Activated CD4-positive, alpha-beta memory T cell treated with anti-CD3 and anti-CD28 coated beads for 36 hours (primary cell): ENCODE measurements at regions not wholly inside any gene's neighbourhood (a gene's known extent, or its start where the extent isn't known, plus 50 kb on each side); places are given as distances from the start of the nearest gene placed in this dataset.

ENCODE experiments used
- CTCF ChIA-PET: fragments of 350-600 bp; sonication (Branson Sonifier 250); formaldehyde crosslinking; loops from one replicate; lab custom pipeline; 2021; ENCODE audit warnings: antibody characterized with exemption, inconsistent platforms; lab: Charles Lee
- POLR2A ChIA-PET: fragments of 350-600 bp; sonication (Branson Sonifier 250); formaldehyde crosslinking; loops from one replicate; lab custom pipeline; 2021; ENCODE audit warnings: antibody characterized with exemption; lab: Charles Lee
- DNase-seq: peaks from one replicate; pipeline ENCODE4 v3.0.0-alpha.2; 2020
- H3K27ac Mint-ChIP-seq: one replicate; pipeline ENCODE4 v1.8.0; 2021; ENCODE audit warnings: mixed read lengths
- H3K27me3 Mint-ChIP-seq: one replicate; pipeline ENCODE4 v1.8.0; 2021; ENCODE audit warnings: mixed read lengths
- H3K36me3 Mint-ChIP-seq: one replicate; pipeline ENCODE4 v1.8.0; 2021; ENCODE audit warnings: mixed read lengths
- H3K4me1 Mint-ChIP-seq: one replicate; pipeline ENCODE4 v1.8.0; 2021; ENCODE audit warnings: low read depth, mixed read lengths
- H3K4me3 Mint-ChIP-seq: one replicate; pipeline ENCODE4 v1.8.0; 2021; ENCODE audit warnings: mild to moderate bottlenecking, mixed read lengths
- H3K9me3 Mint-ChIP-seq: one replicate; pipeline ENCODE4 v1.8.0; 2021; ENCODE audit warnings: mixed read lengths
- intact Hi-C: fragments of 100-400 bp; cut with micrococcal nuclease; formaldehyde crosslinking; loops from one replicate; pipeline ENCODE4 v1.15.1; 2023

DNA sequence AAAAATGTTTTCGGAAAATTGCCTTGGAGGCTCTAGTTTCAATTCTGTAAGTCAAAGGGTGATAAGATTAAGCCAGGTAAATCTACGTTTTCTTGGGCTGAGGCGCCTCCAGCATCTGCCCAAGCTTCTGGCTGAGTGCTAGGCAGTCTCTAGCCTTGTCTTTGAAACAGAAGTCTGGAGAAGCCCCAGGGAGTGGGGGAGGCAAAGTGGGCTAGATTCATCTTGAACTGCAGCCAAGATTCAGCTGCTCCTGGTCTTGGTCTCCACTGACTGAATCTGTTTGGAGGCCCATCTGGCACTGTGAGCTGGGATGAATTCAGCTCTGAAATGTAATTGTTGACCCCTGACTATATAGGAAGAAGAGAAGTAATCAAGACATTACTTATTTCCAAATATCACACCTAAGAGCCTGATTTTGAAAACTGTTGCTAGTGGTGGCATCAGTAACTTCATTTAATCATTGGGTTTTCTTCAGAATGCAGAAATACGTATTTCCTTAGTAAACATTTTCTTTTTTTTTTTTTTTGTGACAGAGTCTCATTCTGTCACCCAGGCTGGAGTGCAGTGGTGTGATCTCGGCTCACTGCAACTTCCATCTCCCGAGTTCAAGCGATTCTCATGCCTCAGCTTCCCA, 187.3 kb upstream of the LEF1 start:
- DNase-seq, result no peak
- Mint-ChIP-seq H3K27me3 (no peaks in the 10 kb centered on the region), H3K4me3 (no peak overlapping the region), H3K36me3 (no peaks in the 10 kb centered on the region), H3K4me1 (peaks cover 58% of the 10 kb centered on the region), H3K9me3 (no peaks in the 10 kb centered on the region), H3K27ac (peak overlapping the region; percentile 55)
- ChIA-PET POLR2A (interaction anchor here (0.8 to 1.4 kb wide), 4 partner anchors 9 to 326 kb away, joined by 3 to 4 read pairs (median 4); partner anchors contain the start of gene LEF1), CTCF (interaction anchor here (1.3 kb wide), 1 partner anchor 137 kb away, joined by 4 read pairs; no protein-coding TSS in a partner anchor)
- intact Hi-C loops, result loop anchor here (2.0 to 5.0 kb wide), 3 partner anchors 71 to 187 kb away; partner anchors contain the start of gene LEF1

DNA sequence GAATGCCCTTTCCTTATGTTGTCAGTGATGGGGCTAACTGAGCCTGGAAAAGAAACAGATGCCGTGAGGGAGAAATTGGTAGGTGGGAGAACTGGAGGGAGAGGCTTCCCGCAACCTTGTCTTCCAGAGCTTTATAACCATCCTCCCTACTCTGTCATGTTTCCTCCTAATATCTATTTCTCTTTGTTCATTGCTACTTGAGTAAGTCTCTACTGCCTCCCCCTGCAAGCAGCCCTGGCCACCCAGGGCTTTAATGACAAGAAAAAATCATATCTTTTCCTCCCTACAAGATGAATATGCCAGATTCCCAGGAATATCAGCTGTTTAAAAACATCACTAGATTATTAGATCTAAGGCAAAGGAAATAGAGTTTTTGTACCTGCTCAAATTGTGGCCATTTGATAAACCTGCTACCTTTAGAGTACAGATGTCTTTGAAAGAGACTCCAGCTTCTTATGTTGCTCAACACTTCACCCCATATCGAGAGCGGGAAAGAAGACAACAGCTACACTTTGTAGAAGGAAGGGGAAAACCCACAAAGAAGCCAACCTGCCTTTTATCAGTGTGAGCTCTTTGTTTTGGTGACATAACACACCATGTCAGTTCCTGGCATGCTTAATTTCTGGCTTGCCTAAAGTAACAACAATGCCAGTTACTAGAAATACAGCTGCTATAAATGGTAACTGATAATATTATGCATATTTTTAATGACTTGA, 186.6 kb upstream of the LEF1 start:
- peaks cover 52% of the 10 kb centered on the region for H3K4me1 Mint-ChIP-seq
- H3K27ac Mint-ChIP-seq, result peak overlapping the region; percentile 55

DNA sequence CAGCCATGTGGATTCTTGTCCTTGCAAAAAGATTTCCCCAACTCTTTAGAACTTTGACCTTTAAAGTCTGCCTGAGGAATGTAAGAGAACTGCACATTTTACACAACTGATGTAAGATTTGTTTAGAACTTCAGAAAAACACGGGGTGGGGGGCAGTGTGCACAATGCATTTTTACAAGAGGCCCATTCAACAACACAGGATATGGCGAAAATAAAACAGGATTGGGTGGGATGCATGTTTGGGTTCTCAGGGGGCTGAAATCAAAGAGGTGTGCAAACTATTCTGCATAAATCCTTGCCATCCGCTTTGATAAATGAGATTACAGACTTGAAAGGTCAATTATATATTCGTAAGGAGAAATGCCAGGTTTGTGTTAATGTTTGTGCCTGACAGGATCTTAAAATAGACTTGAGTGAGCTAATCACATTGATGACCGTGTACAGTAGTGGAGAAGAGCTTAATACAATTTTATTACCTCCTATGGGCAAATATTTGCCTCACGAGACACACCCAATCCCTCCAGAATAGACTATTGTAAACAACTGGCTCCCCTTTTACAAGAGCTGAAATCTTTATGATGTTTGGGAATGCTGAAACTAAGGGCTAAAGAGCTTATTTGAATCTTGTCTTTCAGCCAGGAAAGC, 184.1 kb upstream of the LEF1 start:
- ChIA-PET CTCF (no interaction called here), POLR2A (no interaction called here)
- H3K36me3 Mint-ChIP-seq, result no peaks in the 10 kb centered on the region
- no peak overlapping the region for H3K4me3 Mint-ChIP-seq
- no peak for DNase-seq
- intact Hi-C loops, result no loop called here
- no peaks in the 10 kb centered on the region for H3K27me3 Mint-ChIP-seq
- no peak overlapping the region for H3K27ac Mint-ChIP-seq
- no peaks in the 10 kb centered on the region for H3K9me3 Mint-ChIP-seq
- peaks cover 34% of the 10 kb centered on the region for H3K4me1 Mint-ChIP-seq

More for the DNA sequence above, 186.6 kb upstream of the LEF1 start:
- Mint-ChIP-seq H3K27me3 (no peaks in the 10 kb centered on the region), H3K9me3 (no peaks in the 10 kb centered on the region), H3K36me3 (no peaks in the 10 kb centered on the region), H3K4me3 (no peak overlapping the region)
- CTCF ChIA-PET, result interaction anchor here (1.3 to 1.4 kb wide), 2 partner anchors 138 to 336 kb away, joined by 3 to 4 read pairs; no protein-coding TSS in a partner anchor
- DNase-seq, result peak; percentile 24
- POLR2A ChIA-PET, result interaction anchor here (0.8 to 1.4 kb wide), 4 partner anchors 8 to 325 kb away, joined by 3 to 4 read pairs (median 4); partner anchors contain the start of gene LEF1
- intact Hi-C loops, result loop anchor here (2.0 to 5.0 kb wide), 3 partner anchors 71 to 187 kb away; partner anchors contain the start of gene LEF1

DNA sequence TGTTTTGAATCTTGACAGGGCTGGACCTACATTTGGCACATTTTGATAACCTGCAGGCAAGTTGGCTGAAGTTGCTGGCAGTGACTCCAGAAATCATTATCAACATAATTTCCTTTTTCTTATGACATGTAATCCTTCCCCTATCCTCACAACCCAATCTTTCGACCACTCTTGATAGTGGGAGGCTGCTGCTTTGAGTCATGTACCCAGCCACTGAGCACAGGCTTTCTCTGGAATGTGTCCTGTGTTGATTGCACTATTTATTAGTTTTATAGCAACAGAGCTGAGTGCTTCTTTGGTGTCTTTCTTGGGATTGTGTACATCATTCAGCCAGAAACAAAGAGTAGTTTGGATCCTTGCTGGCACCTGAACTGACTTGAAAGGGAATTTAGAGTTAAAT, 183.1 kb upstream of the LEF1 start:
- DNase-seq, result no peak
- peaks cover 28% of the 10 kb centered on the region for H3K4me1 Mint-ChIP-seq
- CTCF ChIA-PET, result no interaction called here
- H3K4me3 Mint-ChIP-seq, result no peak overlapping the region
- H3K27me3 Mint-ChIP-seq, result no peaks in the 10 kb centered on the region
- POLR2A ChIA-PET, result no interaction called here
- intact Hi-C loops, result no loop called here
- no peak overlapping the region for H3K27ac Mint-ChIP-seq
- no peaks in the 10 kb centered on the region for H3K36me3 Mint-ChIP-seq
- H3K9me3 Mint-ChIP-seq, result no peaks in the 10 kb centered on the region

DNA sequence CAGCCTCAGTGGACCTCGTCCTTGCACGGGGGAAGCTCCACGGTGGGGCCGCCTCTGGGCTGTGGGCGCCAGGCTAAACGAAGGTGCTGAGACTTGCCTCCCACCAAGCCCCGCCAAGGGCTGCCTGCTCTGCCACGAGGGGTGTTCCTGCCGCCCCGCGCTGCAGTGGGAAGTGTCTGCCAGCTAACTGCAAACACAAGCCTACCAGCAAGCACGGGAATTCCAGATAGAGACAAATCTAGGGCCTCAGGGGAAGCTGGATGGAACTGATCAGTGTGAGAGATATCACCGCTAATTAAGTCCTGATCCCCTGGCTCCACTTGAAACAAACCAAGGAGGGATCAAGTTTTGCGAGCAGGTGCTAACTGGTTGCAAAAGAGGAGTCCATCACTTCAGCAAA, 181.6 kb upstream of the LEF1 start:
- Mint-ChIP-seq H3K9me3 (no peaks in the 10 kb centered on the region), H3K27ac (no peak overlapping the region), H3K4me3 (no peak overlapping the region), H3K27me3 (no peaks in the 10 kb centered on the region), H3K36me3 (no peaks in the 10 kb centered on the region), H3K4me1 (peaks cover 24% of the 10 kb centered on the region)
- no peak for DNase-seq
- ChIA-PET POLR2A (no interaction called here), CTCF (no interaction called here)
- intact Hi-C loops, result no loop called here

DNA sequence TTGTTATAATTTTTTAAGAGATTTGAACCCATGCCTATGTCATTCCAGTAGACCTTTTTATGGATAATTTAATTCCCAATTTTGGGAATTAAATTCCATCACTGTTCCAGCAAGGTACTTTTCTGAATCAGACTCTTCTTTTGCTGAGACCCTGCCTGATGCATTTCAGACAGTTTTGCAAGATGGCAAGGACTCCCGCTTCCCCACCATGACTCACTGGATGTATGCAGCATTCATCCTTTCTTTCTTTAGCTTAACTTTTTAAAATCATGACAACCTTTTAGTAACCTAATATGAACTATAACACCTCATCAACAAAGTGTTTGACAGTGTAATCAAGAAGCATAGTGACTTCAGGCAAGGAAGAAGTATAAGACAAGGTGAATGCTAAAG, 178.1 kb upstream of the LEF1 start:
- H3K27me3 Mint-ChIP-seq, result no peaks in the 10 kb centered on the region
- no peaks in the 10 kb centered on the region for H3K9me3 Mint-ChIP-seq
- ChIA-PET POLR2A (interaction anchor here (1.4 kb wide), 1 partner anchor 9 kb away, joined by 3 read pairs; no protein-coding TSS in a partner anchor), CTCF (interaction anchor here (1.1 kb wide), 1 partner anchor 26 kb away, joined by 3 read pairs; no protein-coding TSS in a partner anchor)
- H3K36me3 Mint-ChIP-seq, result no peaks in the 10 kb centered on the region
- no peak overlapping the region for H3K27ac Mint-ChIP-seq
- no peak overlapping the region for H3K4me3 Mint-ChIP-seq
- intact Hi-C loops, result no loop called here
- H3K4me1 Mint-ChIP-seq, result peaks cover 31% of the 10 kb centered on the region
- DNase-seq, result no peak

DNA sequence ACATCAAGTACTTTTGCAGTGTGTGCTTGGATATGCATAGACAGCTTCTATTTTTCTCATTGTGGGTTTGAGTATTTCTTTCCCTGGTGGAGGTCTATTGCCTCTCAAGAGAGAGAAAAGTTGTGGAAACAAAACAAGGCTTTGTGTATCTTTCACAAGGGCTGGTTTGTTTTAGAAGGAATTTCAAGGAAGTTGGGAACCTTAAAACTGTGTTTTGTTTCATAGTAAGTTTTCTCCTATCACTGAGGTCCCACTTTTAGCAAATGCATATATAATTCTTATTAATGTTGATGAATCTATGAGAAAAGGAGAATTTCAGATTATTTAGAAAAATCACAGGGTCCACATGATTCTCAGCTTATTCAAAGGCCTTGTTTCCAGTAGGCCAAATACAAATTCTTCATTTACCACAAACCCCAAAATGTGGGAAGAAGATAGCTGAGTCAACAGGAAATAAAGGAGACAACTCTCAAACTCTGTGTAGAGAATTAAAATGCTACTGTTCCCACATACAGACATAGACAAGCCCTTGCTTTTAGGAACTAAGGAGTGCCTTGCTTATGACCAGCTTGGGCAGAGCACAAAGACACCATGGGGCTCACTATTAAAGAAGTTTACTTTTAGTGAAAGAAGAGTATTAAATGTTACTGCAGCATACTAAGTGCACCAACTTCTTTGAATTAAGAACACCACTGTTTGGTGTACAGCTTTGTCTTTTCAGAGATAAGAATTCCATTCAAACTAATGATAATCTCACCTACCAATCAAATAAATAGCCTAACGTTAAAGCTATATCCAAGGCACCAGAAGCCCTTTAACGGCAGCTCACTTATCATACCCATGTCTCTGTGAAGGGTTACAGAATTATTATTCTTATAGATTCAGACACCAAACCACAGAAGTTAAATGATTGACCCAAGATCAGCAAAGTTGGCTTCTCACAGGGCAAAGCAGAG, 177.4 kb upstream of the LEF1 start:
- no peak overlapping the region for H3K4me3 Mint-ChIP-seq
- intact Hi-C loops, result no loop called here
- no peaks in the 10 kb centered on the region for H3K27me3 Mint-ChIP-seq

DNA sequence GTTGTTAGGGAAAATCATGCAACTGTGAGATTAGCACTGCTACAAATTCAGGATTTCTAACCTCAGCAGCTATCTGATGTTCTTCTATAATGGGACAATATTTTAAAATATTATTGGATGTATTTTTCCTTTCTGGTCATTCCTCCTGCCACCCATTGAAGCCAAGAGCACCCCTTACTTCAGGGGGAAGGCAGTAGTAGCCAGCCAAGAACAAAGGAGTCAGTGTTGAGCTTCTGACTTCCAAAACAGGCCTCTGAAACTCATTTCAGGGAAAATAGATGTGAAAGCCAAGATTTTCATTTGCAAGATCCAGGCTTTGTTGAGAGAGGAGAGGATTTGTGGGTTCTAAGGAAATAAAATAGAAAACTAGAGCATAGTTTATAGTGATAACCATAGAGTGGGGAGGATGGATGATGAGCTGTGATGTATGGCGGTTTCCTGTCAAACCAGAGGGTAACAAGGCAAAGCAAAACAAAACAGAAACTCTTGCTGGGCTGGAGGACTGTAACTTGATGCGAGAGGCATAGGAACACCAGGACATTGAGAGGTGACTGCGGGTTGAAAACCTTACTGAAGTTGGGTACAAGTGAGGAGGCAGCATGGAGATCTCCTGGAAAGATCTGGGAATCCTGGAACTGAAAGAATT, 173.7 kb upstream of the LEF1 start:
- intact Hi-C loops, result loop anchor here (2.0 kb wide), 1 partner anchor 16 kb away; no protein-coding TSS in a partner anchor
- H3K4me3 Mint-ChIP-seq, result peak overlapping the region; percentile 24
- H3K4me1 Mint-ChIP-seq, result peaks cover 33% of the 10 kb centered on the region
- no peaks in the 10 kb centered on the region for H3K36me3 Mint-ChIP-seq
- POLR2A ChIA-PET, result interaction anchor here (0.6 kb wide), 1 partner anchor 83 kb away, joined by 3 read pairs; no protein-coding TSS in a partner anchor
- no peaks in the 10 kb centered on the region for H3K27me3 Mint-ChIP-seq
- CTCF ChIA-PET, result no interaction called here
- no peaks in the 10 kb centered on the region for H3K9me3 Mint-ChIP-seq
- peak; percentile 37 for DNase-seq
- peak overlapping the region; percentile 72 for H3K27ac Mint-ChIP-seq

More for the DNA sequence above, 177.4 kb upstream of the LEF1 start:
- DNase-seq, result no peak
- Mint-ChIP-seq H3K9me3 (no peaks in the 10 kb centered on the region), H3K36me3 (no peaks in the 10 kb centered on the region), H3K4me1 (peaks cover 31% of the 10 kb centered on the region), H3K27ac (no peak overlapping the region)
- POLR2A ChIA-PET, result no interaction called here
- CTCF ChIA-PET, result interaction anchor here (1.1 kb wide), 1 partner anchor 26 kb away, joined by 3 read pairs; no protein-coding TSS in a partner anchor

DNA sequence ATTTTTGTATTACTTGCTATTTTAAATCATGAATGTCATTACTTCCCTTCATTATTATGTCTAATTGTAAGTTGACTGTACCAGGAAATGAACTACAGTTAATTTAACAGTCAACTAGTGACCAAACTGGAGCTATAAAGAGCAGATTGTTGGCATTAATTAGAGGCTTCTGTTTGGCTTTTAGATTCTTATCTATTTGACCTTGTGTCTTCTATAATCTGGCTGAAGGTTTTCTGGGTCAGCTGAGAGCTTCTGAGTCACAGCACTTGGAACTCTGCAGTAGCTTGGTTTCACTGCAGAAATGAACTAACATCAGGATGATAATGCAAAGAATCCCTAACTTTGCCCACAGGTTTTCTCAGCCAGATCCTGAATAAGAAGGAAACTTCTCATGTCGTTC, 169.2 kb upstream of the LEF1 start:
- H3K27ac Mint-ChIP-seq, result no peak overlapping the region
- H3K4me3 Mint-ChIP-seq, result no peak overlapping the region
- no peaks in the 10 kb centered on the region for H3K27me3 Mint-ChIP-seq
- intact Hi-C loops, result no loop called here
- no peaks in the 10 kb centered on the region for H3K36me3 Mint-ChIP-seq
- H3K9me3 Mint-ChIP-seq, result no peaks in the 10 kb centered on the region
- no peak for DNase-seq
- ChIA-PET CTCF (no interaction called here), POLR2A (no interaction called here)
- peaks cover 11% of the 10 kb centered on the region for H3K4me1 Mint-ChIP-seq

DNA sequence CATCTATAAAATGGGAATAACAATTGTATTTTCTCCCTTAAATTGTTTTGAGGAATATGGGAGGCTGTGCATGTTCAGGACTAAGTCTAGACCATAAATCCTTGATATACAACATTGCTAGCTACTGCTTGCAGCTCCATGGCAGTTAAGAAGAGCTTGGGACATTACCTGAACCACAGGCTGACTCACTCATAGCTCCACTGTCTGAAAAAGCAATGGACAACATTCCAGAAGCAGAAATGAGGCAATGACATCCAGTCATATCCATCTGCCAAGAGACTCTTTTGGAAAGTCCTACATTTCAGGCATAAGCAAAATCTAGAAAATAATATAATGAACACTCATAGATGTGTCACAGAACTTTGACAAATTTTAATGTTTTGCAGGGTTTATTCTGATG, 167.3 kb upstream of the LEF1 start:
- Mint-ChIP-seq H3K27ac (no peak overlapping the region), H3K4me3 (no peak overlapping the region), H3K9me3 (no peaks in the 10 kb centered on the region), H3K27me3 (no peaks in the 10 kb centered on the region), H3K4me1 (peaks cover 2% of the 10 kb centered on the region), H3K36me3 (no peaks in the 10 kb centered on the region)
- intact Hi-C loops, result no loop called here
- ChIA-PET POLR2A (no interaction called here), CTCF (no interaction called here)
- no peak for DNase-seq

DNA sequence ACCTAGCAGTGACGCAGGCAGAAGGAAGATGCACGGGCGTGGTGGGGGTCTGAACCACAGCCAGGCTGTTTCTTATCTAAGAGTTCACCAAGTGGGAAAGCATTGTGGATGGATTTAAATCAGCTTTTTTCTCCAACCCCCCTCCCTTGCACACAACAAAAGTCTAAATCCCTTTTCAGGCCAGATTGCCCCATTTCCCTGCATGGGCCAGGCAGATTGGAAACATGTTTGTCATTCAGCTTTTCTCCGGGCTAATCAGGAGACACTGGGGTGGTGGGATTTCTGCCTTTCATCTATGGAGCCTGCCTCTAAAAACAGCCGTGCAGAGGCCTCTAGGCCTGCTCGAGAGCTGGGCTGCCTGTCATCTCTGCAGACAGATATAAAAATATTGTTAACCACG, 166.3 kb upstream of the LEF1 start:
- H3K9me3 Mint-ChIP-seq, result no peaks in the 10 kb centered on the region
- H3K4me1 Mint-ChIP-seq, result peaks cover 2% of the 10 kb centered on the region
- POLR2A ChIA-PET, result no interaction called here
- H3K27ac Mint-ChIP-seq, result no peak overlapping the region
- intact Hi-C loops, result no loop called here
- H3K4me3 Mint-ChIP-seq, result no peak overlapping the region
- CTCF ChIA-PET, result no interaction called here
- H3K27me3 Mint-ChIP-seq, result no peaks in the 10 kb centered on the region
- no peaks in the 10 kb centered on the region for H3K36me3 Mint-ChIP-seq
- no peak for DNase-seq
